GM12878 (cell line): ENCODE measurements at regions not wholly inside any gene's neighbourhood (a gene's known extent, or its start where the extent isn't known, plus 50 kb on each side); places are given as distances from the start of the nearest gene placed in this dataset.

Experiments
- ATAC-seq: fragments of 200-7000 bp; cut with Tn5 transposase; 3 replicates; pipeline ENCODE4 v1.9.1; 2020; ENCODE audit warnings: mild to moderate bottlenecking, moderate library complexity
- BruUV-seq: library from RNA; stranded (reverse); fragments of 400-500 nt; replicated peaks from 2 replicates; lab custom pipeline; 2021; lab: Mats Ljungman, UMichigan
- CTCF ChIA-PET: fragments of 300-600 bp; sonication (Branson Sonifier 250); formaldehyde crosslinking; extraction: SDS; loops from one replicate; lab custom pipeline; 2021; ENCODE audit warnings: inconsistent platforms; lab: Yijun Ruan, JAX
- POLR2A ChIA-PET: fragments of 350-600 bp; formaldehyde crosslinking; extraction: SDS; loops from one replicate; lab custom pipeline; 2021; ENCODE audit warnings: inconsistent platforms; lab: Charles Lee
- RAD21 ChIA-PET: fragments of 300-600 bp; sonication (Branson Sonifier 250); formaldehyde crosslinking; loops from one replicate; lab custom pipeline; 2023; ENCODE audit warnings: antibody characterized with exemption; ENCODE audit not compliant: unreplicated experiment; lab: Charles Lee
- SMC1A ChIA-PET: fragments of 300-600 bp; sonication (Branson Sonifier 250); formaldehyde crosslinking; loops from one replicate; lab custom pipeline; 2023; ENCODE audit not compliant: unreplicated experiment, uncharacterized antibody; lab: Charles Lee
- DNase-seq: peaks from one replicate; pipeline ENCODE4 v3.0.0-alpha.2; 2011; ENCODE audit warnings: low read depth, low spot score
- FAIRE-seq: peaks from 3 replicates; lab custom pipeline; 2011; peaks lifted over from hg19 to GRCh38; lab: Jason Lieb, UNC
- H2AFZ ChIP-seq: 2 replicates; pipeline ENCODE4 v1.6.0; 2011; ENCODE audit warnings: low read depth, low read length, control low read depth; ENCODE audit not compliant: control insufficient read depth
- H3K27ac ChIP-seq: 2 replicates; pipeline ENCODE4 v1.5.1; 2011; ENCODE audit warnings: control low read depth; ENCODE audit not compliant: control insufficient read depth, insufficient read depth
- H3K27me3 ChIP-seq, 2 experiments: replicated peaks in 1 of 2; 2 replicates each; pipeline versions ENCODE4 v1.6.0 to v1.6.1; 2011; ENCODE audit warnings: low read length in 1 of 2; ENCODE audit not compliant: control insufficient read depth in 2 of 2, insufficient read depth in 2 of 2
- H3K36me3 ChIP-seq, 2 experiments: 2 replicates each; pipeline ENCODE4 v1.5.1; 2011; ENCODE audit warnings: low read length in 1 of 2; ENCODE audit not compliant: control insufficient read depth in 2 of 2, insufficient read depth in 2 of 2
- H3K4me1 ChIP-seq: 2 replicates; pipeline ENCODE4 v1.6.1; 2011; ENCODE audit warnings: mild to moderate bottlenecking, low read length, moderate library complexity, mixed read lengths; ENCODE audit not compliant: control insufficient read depth, insufficient read depth
- H3K4me2 ChIP-seq: 2 replicates; pipeline ENCODE4 v1.6.0; 2011; ENCODE audit warnings: control low read depth; ENCODE audit not compliant: control insufficient read depth, insufficient read depth
- H3K4me3 ChIP-seq: fragments of 200-600 bp; sonication (generic); 2 replicates; pipeline ENCODE4 v1.5.1; 2016
- H3K79me2 ChIP-seq: 2 replicates; pipeline ENCODE4 v1.6.0; 2011; ENCODE audit warnings: low read length; ENCODE audit not compliant: control insufficient read depth, insufficient read depth
- H3K9ac ChIP-seq: 2 replicates; pipeline ENCODE4 v1.8.0; 2011; ENCODE audit warnings: low read length, control low read depth, mixed read lengths; ENCODE audit not compliant: control insufficient read depth, insufficient read depth
- H3K9me3 ChIP-seq: replicated peaks from 3 replicates; pipeline ENCODE4 v1.5.1; 2011; ENCODE audit warnings: mild to moderate bottlenecking, low read length; ENCODE audit not compliant: control insufficient read depth, insufficient read depth
- H4K20me1 ChIP-seq: 2 replicates; pipeline ENCODE4 v1.6.0; 2011; ENCODE audit not compliant: control insufficient read depth, insufficient read depth
- CUX1 ChIP-seq: IDR thresholded peaks from 2 replicates; pipeline ENCODE4 v1.6.1; 2012; ENCODE audit warnings: improper control_type of control experiment, low read depth, low read length; ENCODE audit not compliant: insufficient replicate concordance
- MEF2B ChIP-seq: fragments of 450-650 bp; IDR thresholded peaks from 2 replicates; pipeline ENCODE4 v1.6.1; 2018; ENCODE audit warnings: mild to moderate bottlenecking, moderate library complexity; ENCODE audit not compliant: partially characterized antibody, poor library complexity, severe bottlenecking
- SMARCA5 ChIP-seq: fragments of 450-650 bp; IDR thresholded peaks from 2 replicates; pipeline ENCODE4 v1.6.1; 2017; ENCODE audit warnings: mild to moderate bottlenecking
- WRNIP1 ChIP-seq: IDR thresholded peaks from 2 replicates; pipeline ENCODE4 v1.6.1; 2011; ENCODE audit warnings: low read depth, low read length, improper control_type of control experiment, borderline replicate concordance
- whole genome bisulfite sequencing: methylation state at CpG from one replicate; pipeline ENCODE4 v1.1.6; 2016; ENCODE audit warnings: low lambda C conversion rate; ENCODE audit not compliant: insufficient replicate concordance, insufficient coverage; ENCODE audit errors: missing lambda C conversion rate; 5-methylcytosine and 5-hydroxymethylcytosine counted together
- in situ Hi-C: fragments of 300-500 bp; cut with MboI; formaldehyde crosslinking; loops from 9 replicates; pipeline ENCODE4 v1.14.3; 2018; ENCODE audit warnings: mixed read lengths
- intact Hi-C: fragments of 100-400 bp; cut with micrococcal nuclease; formaldehyde crosslinking; loops from one replicate; pipeline ENCODE4 v1.14.2; 2022; ENCODE audit not compliant: unreplicated experiment

GRCh38 chr1:43042773-43043457 is 84.2 kb upstream of the SLC2A1 start:
- H3K27me3 ChIP-seq = no peaks in the 10 kb centered on the region; a peak in 2 of 4 replicates
- 82% methylated on average over 3 of the region's 3 CpGs for WGBS
- no peaks in the 10 kb centered on the region for H3K4me1 ChIP-seq
- ChIA-PET SMC1A (interaction anchor here (0.8 to 2.3 kb wide), 3 partner anchors 9 to 120 kb away, joined by 4 to 7 read pairs (median 6); no protein-coding TSS in a partner anchor), RAD21 (no interaction called here), CTCF (no interaction called here), POLR2A (no interaction called here)
- H3K36me3 ChIP-seq = no peaks in the 10 kb centered on the region
- ATAC-seq = no peak
- H3K4me2 ChIP-seq = no peak overlapping the region
- H3K27ac ChIP-seq = no peak overlapping the region
- no peaks in the 10 kb centered on the region for H3K9me3 ChIP-seq
- no peaks in the 10 kb centered on the region for H4K20me1 ChIP-seq
- no peak for DNase-seq
- no peaks in the 10 kb centered on the region for H3K79me2 ChIP-seq
- H3K9ac ChIP-seq = no peak overlapping the region
- no peak overlapping the region for H3K4me3 ChIP-seq
- intact Hi-C loops (no loop called here), in situ Hi-C loops (no loop called here)
- no peak for TF ChIP-seq MEF2B
- TF ChIP-seq CUX1 = no peak
- no peak for TF ChIP-seq WRNIP1
- no peak for TF ChIP-seq SMARCA5
- no TSS peak for BruUV-seq
- no peak overlapping the region for H2AFZ ChIP-seq
- no peak for FAIRE-seq
